Stimulated activated CD4-positive, alpha-beta T cell treated with anti-CD3 and anti-CD28 coated beads, Interleukin-2, amount 100 ng/mL, for 4 hours (primary cell): ENCODE measurements at regions not wholly inside any gene's neighbourhood (a gene's known extent, or its start where the extent isn't known, plus 50 kb on each side); places are given as distances from the start of the nearest gene placed in this dataset.

Experiments used
- DNase-seq: peaks from one replicate; pipeline ENCODE4 v3.0.0-alpha.2; 2020; ENCODE audit warnings: low read depth

DNA sequence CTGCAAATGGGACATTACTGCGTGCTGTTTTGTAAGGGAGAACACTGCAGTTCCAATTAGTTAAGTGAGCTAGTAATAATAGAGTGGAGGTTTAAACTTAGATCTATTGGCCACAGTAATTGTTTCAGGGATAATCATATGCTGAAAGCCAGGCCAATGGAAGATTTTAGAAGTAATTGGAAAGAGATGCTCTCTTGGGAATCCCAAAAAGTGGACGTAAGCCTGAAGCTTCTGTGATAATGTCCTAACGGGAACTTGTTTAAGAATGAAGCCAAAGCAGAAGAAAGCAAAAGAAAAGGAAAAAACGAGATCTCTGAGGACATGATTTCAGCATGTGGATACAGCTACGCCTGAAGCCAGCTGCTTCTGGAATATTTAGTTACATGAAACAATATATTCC lies 594.6 kb downstream of the SLC4A3 start:
- no peak for DNase-seq

DNA sequence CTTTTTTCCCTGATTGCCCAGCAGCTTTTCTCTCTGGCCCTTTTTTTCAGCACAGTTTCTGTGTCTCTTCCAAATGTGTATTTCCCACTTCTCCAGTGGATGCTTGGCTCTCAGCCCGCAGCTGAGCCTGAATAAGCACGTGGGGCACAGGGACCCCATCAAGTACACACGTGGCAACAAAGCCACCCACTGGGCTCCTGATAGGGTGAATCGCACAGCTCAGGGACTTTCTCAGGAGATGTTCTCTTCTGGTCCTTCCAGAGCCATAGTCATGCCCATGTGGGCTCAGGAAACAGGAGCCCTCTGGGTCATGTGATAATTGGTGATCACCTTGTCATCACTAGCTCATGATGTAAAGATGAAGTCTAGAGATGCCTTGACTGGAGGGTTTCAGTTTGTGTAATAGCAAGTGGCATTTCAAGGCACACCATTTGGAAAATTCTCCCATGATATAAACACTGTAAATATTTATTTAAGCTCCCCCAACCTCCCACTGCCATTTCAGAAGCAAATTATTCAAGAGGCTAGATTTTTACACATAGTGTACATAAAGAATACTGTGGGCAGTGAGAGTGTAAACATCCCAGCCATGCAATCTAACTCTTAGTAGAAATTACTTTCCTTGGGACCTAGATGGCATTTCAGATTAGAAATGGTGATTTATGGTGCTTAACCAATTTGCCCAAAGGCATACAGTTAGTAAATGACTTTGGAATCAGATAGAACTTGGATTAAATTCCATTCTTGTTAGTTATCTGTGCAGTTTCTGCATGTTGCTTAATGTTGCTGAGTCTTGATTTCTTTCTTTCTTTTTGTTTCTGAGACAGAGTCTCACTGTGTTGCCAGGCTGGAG lies 597.5 kb downstream of the SLC4A3 start:
- DNase-seq = no peak

DNA sequence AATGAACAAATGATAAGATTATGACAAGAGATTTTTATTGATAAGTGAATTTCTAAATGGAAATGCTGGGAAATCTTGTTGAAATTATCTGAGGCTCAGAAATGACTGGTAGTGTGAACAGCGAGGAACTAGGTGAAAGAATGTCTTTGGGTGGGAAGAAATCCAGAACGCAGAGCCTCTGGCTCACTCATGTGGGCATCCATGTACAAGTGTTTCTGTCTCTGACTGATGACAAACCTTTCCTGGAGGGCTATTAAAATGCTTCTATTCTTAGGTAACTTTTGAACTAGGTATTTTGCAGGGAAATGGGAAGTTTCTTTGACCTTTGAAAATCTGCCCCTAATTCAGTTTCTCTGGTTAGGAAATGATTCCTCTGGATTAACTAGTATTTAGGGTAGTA lies 598.6 kb downstream of the SLC4A3 start:
- DNase-seq = no peak

DNA sequence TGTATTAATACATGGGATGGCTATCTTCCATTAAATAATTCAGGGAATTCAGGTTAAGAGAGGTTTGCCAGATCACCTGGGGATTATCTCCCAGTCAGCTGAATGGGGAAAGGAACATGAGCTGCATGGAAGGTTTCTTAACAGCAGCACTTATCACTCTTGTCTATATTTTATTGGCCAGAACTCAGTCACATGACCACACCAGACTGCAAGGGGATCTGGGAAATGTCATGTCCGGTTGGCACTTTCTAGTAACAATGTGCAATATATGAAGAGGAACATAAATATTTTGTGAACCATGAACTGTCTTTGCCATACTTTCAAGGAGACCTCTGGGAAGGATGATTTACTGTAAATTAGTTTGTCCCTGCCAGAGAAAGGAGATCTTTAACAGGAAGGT lies 599.1 kb downstream of the SLC4A3 start:
- no peak for DNase-seq

DNA sequence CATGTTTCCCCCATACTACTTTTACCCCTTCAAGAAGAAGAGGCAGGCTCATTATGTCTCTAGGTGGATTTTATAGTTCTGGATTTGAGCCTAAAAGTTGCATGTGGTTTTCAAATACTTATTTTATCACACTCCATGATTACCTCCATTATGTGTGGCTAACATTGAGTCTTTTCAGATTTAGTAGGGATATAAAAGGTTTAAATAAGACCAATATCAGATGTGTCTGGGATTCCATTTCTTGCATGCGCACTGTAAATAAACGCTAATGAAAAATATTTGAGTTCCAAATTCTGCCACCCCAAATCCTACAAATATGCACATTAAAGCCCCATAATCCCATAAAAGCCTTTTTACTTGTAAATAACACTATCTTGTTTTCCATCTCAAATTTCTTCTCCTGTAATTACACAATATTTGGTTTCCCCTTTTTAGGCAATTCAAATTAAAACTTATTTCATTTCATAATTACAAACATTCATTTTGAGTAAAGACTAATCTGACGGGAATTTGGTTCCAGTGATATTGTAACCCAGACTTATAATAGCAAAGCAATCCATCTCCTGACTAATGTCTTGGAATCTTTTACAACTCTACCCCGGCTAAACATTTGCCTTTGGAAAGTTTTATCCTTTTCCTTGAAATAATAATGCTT lies 600.0 kb downstream of the SLC4A3 start:
- no peak for DNase-seq

DNA sequence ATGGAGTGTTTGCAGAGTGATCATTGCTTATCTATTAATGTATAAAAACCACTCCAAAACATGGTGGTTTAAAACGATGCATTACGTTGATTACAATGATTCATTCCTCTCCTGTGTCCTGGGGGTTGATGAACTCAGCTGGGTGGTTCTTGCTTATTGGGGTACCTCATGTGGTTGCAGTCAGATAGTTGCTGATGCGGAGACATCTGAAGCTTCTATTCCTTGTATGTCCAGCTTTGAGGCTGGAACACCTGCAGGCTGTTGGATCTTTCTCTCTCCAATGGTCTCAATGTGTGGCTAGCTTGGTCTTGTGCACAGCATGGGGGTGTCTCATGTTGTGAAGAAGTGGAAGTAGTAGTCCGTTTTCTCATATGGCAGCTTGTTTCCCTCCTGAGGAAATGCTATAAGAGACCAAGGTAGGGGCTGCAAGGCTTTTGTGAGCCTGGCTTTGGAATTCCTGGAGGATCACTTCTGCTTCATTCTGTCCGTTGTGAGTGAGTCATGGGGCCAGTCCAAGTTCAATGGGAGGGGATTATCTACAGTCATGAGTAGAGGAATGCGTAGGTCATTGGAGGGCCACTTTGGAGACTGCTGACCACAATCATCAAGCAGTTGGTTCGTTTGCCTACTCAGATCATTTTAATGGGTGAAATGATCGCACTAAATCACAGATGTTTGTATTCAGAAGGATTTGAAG lies 601.0 kb downstream of the SLC4A3 start:
- DNase-seq = no peak

DNA sequence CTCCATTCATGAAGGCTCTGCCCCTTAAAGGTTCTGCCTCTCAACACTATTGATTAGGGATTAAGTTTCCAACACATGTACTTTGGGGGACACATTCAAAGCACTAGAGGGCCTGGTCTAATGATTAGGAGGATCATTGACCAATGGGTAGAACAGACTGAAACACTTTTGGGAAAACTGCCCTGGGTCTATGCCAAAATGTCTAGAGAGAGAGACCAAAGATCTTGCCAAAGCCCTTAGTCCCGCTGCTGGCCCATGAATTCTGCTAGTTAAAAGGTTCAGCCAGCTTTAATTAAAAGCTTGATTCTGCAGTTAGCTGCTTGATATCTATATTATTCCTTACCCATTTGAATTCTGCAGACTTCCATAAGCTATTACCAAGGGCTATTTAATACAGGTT lies 613.2 kb downstream of the SLC4A3 start:
- no peak for DNase-seq

DNA sequence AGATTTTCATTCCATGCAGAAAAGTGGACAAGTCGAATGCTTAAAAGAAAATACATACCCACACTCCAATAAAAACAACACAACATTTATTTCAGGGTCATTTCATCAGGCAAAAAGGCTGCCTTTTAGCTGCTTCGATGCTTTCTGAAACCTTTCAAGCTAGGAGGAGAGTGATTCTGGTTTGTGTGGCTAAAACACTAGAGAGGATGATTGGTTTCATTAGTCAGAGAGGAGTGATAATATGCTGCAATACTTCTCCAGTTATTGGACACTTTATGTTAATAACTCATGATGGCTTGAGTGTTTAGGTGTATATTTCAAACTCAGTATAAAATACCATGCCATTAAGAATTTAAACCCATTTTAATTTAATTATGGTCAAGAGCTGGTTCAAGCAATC lies 614.0 kb downstream of the SLC4A3 start:
- DNase-seq = no peak

DNA sequence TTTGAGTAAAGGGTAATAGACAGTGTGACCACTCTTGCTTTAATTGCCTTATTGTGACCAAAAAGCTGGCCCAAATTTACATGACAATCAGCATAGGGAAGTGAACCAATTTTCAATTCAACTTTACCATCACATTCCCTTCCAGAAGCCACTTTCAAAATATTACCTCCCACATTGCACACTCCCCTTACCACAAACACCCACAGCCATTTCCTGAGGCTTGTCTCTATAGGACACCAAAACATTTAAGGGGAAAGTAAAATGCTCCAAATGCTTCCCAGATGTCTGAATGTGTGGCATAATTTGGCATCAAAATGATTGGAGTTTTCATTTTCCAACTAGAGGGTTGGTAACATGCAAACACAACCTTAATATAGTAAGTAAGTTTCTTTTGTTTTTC lies 616.1 kb downstream of the SLC4A3 start:
- no peak for DNase-seq

DNA sequence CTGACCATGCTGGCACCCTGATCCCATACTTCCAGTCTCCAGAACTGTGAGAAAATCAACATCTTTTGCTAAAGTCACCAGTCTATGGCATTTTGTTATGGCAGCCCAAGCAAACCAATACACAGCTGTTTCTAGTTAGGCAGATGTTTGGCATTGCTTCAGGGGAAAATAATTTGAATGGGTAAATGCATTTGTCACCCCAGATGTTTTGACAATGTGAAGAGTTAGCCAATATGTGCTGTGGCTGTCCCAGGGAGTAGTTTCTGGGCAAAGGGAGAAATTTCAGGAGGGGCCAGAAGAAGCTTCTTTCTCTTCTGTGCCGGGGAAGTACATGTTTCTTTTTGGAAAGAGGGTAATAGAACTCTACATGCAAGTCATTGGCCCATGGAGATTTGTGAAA lies 619.0 kb downstream of the SLC4A3 start:
- DNase-seq = no peak

DNA sequence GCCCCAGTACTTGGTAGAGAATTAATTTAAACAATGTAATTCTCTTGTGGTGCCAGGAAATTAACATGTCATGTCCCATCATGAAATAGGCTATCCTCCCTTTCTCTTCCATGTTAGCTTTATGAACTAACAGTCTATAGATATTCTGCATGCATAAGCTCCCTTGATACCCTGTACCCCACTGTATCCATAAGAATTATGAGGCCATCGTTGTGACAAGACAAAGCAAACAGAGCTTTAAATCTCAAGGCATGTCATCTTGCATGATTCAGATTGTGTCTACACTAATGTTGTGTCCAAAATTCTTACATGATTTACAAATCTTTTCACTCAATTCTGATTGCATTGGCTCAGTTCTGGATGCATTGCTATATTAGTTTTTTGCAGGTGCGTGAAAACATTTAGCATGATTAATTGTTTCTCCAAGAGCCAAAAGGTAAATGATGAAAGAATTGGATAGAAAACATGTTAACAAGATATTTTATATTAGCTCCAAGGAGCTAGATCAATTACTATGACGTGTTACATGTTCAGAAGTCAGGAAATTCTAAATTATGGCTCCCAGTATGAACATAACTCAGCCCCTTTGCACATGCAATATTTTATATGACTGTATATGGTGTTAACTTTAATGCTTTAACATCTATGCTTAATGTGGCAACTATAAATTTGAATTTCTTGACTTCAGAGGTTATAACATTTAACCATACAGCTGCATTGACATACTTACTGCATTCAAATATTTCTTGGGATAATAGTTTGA lies 620.3 kb downstream of the SLC4A3 start:
- DNase-seq = no peak

DNA sequence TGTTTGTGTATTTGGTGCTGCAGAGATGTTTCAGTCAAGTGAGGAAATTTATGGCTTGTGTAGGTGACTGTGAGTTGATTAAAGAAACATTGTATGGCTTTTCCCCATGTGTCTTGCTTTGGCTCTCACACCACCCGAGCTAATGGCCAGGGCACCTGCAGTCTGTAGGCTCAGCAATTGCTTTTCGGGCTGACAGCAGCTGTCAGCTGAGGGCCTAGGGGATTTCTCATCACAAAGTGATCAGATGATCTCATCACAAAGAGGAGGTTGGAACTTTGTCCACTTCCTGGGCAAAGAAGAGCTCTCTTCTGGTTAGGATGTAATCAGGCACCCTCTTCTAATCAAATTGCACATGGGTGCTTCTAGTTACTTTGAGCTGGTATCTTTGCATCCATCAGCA lies 632.2 kb downstream of the SLC4A3 start:
- DNase-seq = no peak

DNA sequence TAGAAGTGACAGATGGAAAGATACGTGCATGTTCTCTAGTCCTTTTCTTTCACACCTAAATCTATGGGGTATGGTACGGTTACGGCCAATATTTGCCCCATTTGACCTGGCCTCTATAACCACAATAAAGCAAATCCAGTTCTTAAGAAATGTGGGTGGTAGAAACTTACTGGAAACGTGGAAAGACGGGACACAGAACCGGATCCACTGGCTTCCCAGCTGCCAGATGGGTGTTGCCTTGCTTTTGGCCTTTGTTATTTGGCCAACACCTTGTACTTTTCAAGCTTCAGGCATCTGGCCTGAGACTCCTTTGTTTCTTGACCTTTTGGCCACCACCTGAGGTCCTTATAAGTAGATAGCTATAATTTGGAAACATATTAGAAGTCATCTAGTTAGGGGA lies 635.9 kb downstream of the SLC4A3 start:
- DNase-seq = no peak

DNA sequence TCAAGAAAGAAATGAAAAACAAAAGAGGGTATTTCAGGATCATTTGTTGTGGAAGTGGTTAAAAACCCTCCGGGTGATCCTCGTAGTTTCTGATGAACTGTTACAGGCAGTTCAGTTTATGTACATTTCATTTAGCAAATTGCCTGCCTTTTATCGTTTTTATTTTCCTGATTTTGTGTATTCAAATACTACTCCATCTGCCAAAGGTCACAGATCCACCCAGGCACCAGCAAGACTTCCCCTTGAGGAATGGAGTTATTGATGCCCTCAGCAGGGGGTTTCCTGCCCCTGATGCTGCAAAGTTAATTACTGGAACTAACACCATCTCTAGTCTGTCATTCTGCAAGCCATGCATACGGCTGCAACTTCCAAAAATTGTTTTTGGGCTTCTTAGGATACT lies 641.9 kb downstream of the SLC4A3 start:
- no peak for DNase-seq

DNA sequence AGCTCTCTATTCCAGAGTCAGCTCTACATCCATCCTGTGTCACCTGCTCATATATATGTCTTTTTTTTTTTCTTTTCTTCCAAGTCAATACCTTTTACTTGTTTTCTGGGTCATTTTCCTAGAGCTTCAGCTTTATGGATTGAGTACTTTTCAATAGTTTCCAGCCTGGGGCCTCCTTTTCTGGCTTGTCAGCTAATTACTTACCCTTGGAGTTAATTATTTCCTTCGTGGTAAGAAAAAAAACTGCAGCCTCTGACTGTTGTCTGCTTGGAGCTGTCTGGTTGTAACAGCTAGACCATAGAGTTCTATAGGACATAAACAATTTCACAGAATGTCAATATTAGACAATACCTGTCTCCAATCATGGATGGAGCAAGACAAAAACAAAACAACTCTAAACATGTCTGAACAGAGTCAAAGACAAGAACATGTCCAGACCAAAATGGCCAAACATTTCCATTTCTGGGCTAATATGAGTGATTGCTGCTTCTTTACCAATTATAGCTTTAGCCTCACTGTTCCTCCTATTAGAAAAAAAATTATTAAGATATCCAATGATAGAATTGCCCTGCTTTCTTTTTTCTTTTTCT lies 643.1 kb downstream of the SLC4A3 start:
- DNase-seq = no peak

DNA sequence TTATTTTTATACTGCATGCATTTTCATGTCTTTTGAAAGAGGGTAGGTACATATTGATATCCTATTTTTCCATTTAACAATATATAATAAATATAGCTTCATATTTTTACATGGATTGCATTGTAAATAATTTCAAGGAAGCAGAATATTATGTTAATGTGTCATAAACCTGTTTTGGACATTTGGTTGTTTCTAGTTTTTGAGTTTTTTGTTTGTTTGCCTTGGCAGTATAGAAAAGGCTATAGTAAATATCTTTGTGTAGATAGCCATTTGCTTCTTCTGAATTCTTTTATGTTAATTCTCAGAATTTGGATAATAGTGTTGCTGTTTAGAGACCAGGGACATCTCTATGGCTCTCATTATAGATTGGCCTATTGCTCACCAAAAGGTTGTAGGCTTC lies 645.2 kb downstream of the SLC4A3 start:
- no peak for DNase-seq

DNA sequence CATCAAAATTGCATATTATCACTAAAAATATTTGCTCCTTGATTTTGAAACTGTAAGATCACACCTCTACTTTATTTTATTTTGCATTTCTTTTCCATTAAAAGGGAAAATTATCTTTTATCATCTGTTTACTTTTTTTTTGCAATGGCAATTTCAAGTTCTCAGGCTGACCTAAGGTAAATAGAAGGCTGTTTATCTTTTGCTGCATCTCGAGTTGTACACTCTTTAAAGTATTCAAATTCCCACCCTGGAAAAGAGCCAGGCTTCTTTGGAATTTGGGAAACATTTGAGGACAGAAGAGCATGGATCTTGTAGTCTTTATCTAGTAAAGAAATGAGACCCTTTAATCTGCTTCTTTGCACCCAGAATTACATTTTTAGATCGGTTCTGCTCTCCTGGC lies 645.7 kb downstream of the SLC4A3 start:
- DNase-seq = no peak

DNA sequence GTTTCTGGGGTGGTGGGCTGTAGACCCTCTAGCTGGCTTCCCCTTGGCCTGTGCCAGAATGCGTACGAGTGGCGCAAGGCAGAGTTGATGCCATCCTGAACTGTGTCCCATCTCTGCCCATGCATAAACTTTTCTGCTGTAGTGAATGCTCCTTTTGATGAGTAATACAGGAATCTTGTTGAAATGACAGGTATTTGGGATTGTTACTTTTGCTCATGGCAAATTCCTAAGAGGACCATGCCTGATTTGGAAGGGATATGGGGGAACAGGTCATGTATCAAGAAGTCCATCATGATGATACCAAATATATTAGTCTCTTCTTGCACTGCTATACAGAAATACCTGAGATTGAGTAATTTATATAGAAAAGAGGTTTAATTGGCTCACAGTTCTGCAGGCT lies 648.0 kb downstream of the SLC4A3 start:
- no peak for DNase-seq

DNA sequence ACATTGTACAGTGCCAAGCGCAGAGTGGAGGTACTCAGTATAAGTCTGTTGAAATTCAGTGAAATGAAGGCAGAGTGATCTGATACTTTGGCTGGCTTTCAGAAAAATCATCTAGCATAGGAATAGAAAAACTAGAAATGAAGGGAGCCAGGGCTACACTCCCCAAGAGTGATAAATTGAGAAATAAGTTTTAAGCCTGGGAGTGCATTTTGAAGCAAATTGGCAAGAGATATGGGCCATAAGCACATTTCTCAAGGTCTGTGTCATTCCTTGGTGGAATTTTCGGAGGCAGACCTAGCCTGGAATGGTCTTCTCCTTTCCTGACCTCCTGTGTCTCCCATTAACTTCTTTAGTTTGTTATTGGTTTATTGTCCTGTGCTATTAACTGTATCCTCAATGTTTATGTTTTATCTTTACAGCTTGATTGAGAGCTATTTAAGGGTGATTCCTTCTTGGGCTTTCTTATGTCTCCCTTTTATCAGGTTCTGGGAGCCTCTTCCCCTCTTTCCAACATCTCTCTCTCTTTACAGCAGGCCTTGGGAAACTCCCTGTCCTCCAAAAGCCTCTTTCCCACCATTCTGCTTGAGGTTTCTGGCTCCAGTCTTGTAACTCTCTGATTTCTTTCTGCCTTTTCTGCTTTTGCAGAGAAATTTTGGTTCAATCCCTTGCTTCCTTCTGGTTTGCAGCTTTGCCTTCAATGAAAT lies 649.5 kb downstream of the SLC4A3 start:
- no peak for DNase-seq

DNA sequence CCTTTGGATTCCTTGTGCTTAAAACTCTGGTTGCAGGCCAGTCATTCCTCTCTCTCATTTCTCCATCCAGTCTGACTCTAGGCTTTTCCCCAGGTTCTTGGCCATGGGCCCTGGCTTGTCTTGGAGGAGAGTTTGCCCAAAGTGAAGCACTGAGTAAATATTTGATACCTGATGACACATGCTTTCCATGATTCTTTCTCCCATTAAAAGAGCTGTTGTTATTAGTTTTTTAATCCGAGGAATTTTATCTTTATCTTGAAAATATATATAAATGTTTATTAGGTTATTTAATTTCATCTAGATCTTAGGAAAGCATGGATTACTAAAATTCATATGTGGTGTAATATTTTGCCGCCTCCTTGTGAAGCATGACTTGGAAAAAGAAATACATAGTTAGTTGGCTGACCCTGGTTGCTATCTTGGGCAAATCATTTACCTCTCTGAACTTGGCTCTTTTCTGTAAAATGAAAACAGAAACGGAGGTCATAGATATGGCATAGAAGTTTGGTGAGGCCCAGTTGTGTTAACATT lies 650.1 kb downstream of the SLC4A3 start:
- no peak for DNase-seq

DNA sequence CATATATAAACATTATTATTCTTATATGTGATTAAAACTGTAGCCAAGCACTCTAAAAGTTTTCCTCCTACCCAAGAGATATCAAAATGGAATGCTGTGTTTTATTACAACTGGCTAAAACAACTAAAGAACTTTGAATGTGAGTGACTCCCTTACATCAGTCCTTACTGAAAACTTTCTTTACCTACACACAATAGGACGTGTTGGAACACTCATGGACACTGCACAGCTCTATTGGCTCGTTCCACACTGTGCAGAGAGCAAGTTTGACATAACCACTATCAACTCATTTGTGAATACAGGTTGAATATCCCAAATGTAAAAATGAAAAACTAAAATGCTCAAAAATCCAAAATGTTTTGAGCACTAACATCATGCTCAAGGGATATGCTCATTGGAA lies 650.6 kb downstream of the SLC4A3 start:
- DNase-seq = no peak
